Thoracic aorta (tissue), 2 donors: ENCODE measurements at regions not wholly inside any gene's neighbourhood (a gene's known extent, or its start where the extent isn't known, plus 50 kb on each side); places are given as distances from the start of the nearest gene placed in this dataset.

Experiments
- ATAC-seq: fragments of 150-250 bp; one replicate; pipeline ENCODE4 v1.8.0; 2017; ENCODE audit warnings: low read depth; ENCODE audit not compliant: insufficient number of reproducible peaks, low FRiP score
- DNase-seq: peaks from one replicate; pipeline ENCODE4 v3.0.0-alpha.2; 2020; ENCODE audit warnings: low spot score
- H3K27ac ChIP-seq, 2 donors: fragments of 200-600 bp; sonication (generic); 1 replicate in 1 of 2; 2 replicates in 1 of 2; pipeline ENCODE4 v1.5.1; 2016; ENCODE audit warnings: mild to moderate bottlenecking in 2 of 2, moderate library complexity in 2 of 2
- H3K27me3 ChIP-seq: fragments of 200-600 bp; sonication (generic); replicated peaks from 2 replicates; pipeline ENCODE4 v1.6.0; 2016; ENCODE audit warnings: mild to moderate bottlenecking; ENCODE audit not compliant: insufficient read depth
- H3K36me3 ChIP-seq: fragments of 200-600 bp; sonication (generic); one replicate; pipeline ENCODE4 v1.5.1; 2016
- H3K4me1 ChIP-seq, 2 donors: fragments of 200-600 bp; sonication (generic); 1 replicate in 1 of 2; 2 replicates in 1 of 2; pipeline versions ENCODE4 v1.5.1 to v1.6.0; 2016; ENCODE audit warnings: low read depth in 2 of 2, mild to moderate bottlenecking in 1 of 2; ENCODE audit not compliant: control insufficient read depth in 1 of 2
- H3K4me3 ChIP-seq: fragments of 200-600 bp; sonication (generic); 2 replicates; pipeline ENCODE4 v1.5.1; 2016; ENCODE audit warnings: mild to moderate bottlenecking
- H3K9me3 ChIP-seq: fragments of 200-600 bp; sonication (generic); 2 replicates; pipeline ENCODE4 v1.5.1; 2016
- TF ChIP-seq, protein P1 (sequence below): fragments of 200-600 bp; sonication (generic); IDR thresholded peaks from one replicate; pipeline ENCODE4 v1.5.1; 2019; ENCODE audit warnings: antibody characterized with exemption

DNA sequence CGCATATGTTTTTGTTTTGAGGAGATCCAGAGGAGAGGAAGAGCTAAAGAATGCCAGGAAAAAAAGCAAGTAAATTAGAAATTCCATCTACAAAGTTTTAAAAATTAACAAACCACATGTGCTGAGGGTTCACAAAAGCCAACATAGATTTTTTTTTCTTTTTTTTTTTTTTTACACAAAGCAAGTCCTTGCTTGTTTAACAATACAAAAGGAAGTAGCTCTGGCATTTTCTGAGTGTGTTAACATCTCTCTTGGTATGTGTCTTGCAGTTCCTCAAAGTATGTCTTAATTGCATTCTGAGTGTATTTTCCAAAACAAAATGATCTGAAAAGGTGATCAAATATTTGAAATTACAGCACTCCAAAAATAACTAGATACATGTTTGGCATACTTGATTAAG is 1682.7 kb upstream of the AGA start:
- TF ChIP-seq, protein P1, sequence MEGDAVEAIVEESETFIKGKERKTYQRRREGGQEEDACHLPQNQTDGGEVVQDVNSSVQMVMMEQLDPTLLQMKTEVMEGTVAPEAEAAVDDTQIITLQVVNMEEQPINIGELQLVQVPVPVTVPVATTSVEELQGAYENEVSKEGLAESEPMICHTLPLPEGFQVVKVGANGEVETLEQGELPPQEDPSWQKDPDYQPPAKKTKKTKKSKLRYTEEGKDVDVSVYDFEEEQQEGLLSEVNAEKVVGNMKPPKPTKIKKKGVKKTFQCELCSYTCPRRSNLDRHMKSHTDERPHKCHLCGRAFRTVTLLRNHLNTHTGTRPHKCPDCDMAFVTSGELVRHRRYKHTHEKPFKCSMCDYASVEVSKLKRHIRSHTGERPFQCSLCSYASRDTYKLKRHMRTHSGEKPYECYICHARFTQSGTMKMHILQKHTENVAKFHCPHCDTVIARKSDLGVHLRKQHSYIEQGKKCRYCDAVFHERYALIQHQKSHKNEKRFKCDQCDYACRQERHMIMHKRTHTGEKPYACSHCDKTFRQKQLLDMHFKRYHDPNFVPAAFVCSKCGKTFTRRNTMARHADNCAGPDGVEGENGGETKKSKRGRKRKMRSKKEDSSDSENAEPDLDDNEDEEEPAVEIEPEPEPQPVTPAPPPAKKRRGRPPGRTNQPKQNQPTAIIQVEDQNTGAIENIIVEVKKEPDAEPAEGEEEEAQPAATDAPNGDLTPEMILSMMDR: no peak
- DNase-seq (no peak), ATAC-seq (no peak)
- Histone ChIP-seq H3K4me3 (no peak overlapping the region), H3K9me3 (no peaks in the 10 kb centered on the region), H3K36me3 (no peaks in the 10 kb centered on the region), H3K27ac (no peak overlapping the region), H3K4me1 (no peaks in the 10 kb centered on the region), H3K27me3 (no peaks in the 10 kb centered on the region)

DNA sequence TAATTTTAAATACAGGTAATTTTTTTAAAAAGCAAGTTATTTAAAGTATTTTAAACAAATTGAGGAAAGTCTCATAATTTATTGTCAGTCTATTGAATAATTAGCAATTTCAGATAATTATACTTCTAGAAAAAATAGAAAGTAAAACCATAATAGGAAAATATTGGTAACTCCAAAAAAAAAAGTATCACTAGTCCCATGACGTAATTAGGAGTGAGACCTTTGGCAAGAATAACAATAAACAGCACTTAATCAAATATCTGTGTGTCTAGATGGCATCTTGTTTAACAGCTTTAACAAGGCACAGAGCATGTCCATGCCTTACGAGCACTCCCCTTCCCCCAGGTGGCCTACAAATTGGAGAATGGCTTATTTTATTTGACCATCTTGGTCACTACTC is 1683.6 kb upstream of the AGA start:
- no peaks in the 10 kb centered on the region for H3K9me3 ChIP-seq
- H3K4me1 ChIP-seq: no peaks in the 10 kb centered on the region
- DNase-seq (no peak), ATAC-seq (no peak)
- H3K36me3 ChIP-seq: no peaks in the 10 kb centered on the region
- H3K4me3 ChIP-seq: no peak overlapping the region
- TF ChIP-seq, protein P1: no peak
- H3K27ac ChIP-seq: no peak overlapping the region
- no peaks in the 10 kb centered on the region for H3K27me3 ChIP-seq

DNA sequence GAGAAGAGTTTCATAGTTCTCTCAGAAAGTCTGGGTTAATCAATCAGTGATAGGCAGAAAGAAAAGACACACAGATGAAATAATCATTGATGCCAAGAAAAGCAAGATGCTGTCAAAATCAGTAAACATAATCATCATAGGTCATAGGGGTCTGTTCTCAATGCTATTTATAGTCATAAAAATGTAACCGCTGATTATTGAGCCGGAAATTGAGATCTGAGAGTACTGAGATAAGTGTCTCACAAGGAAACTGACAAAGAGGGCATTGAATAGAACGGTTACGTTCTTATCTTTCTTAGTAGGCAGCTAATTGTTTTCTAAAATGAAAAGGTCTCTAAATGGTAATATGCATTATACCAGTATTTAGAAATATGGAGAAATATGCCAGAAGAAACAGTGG is 1686.1 kb upstream of the AGA start:
- Histone ChIP-seq H3K4me3 (no peak overlapping the region), H3K36me3 (no peaks in the 10 kb centered on the region), H3K9me3 (no peaks in the 10 kb centered on the region), H3K4me1 (no peaks in the 10 kb centered on the region), H3K27ac (no peak overlapping the region), H3K27me3 (no peaks in the 10 kb centered on the region)
- TF ChIP-seq, protein P1: no peak
- DNase-seq (no peak), ATAC-seq (no peak)

DNA sequence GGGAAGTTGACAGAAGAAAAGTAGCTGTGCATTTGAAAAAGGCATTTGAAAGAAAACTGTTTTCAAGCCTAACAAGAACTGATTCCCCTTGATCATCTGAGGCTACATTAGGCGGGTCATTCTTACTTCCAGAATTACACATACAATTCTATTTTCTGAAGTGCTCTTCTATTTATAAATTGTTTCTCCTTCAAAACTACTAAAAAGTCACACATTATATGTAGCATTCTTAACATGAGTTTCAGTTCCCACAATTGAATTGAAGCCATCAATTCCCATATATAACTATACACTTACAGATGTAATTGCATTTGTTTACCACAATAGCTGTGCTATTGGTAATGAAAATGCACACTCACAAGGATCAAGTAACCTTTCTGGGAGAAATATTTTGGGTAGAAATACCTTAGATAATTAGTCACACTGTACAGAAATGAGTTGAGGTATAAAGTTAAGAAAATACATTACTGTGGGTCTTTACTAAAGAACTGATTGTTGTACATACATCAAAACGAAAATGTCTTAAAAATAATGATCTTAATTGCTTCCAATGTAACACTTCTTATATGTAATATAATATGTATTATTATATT is 1688.0 kb upstream of the AGA start:
- H3K4me3 ChIP-seq: no peak overlapping the region
- H3K27ac ChIP-seq: no peak overlapping the region
- H3K4me1 ChIP-seq: no peaks in the 10 kb centered on the region
- ATAC-seq: no peak
- DNase-seq: no peak
- H3K36me3 ChIP-seq: no peaks in the 10 kb centered on the region
- TF ChIP-seq, protein P1: no peak
- H3K27me3 ChIP-seq: no peaks in the 10 kb centered on the region
- no peaks in the 10 kb centered on the region for H3K9me3 ChIP-seq

DNA sequence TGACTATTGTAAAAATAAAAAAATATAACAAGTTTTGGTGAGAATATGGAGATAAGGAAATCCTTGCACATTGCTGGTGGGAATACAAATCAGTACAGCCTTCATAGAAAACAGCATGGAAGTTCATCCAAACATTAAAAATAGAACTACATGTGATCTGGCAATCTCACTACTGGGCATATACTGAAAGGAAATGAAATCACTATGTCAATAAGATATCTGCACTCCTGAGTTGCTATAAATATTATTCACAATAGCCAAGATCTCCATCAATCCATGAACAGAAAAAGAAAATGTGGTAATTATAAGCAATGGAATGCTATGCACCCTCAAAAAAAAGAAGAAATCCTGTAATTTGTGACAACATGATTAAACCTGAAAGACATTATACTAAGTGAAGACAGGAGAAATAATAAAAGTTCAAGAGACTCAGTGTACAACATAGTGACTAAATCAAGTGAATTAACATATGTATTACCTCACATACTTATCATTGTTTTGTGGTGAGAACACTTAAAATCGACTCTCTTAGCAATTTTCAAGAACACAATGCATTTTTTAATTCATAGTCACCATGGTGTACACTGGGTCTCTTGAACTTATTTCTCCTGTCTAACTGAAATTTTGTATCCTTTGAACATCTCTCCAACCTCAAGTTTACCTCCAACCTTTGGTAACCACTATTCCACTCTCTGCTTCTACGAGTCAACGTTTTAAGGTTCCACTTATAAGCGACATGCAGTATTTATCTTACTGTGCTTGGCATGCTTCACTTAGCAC is 1703.7 kb upstream of the AGA start:
- ATAC-seq (no peak), DNase-seq (no peak)
- no peak overlapping the region for H3K27ac ChIP-seq
- H3K36me3 ChIP-seq: no peaks in the 10 kb centered on the region
- H3K4me3 ChIP-seq: no peak overlapping the region
- no peaks in the 10 kb centered on the region for H3K9me3 ChIP-seq
- TF ChIP-seq, protein P1: no peak
- no peaks in the 10 kb centered on the region for H3K4me1 ChIP-seq
- no peaks in the 10 kb centered on the region for H3K27me3 ChIP-seq
